DOHH2 (cell line): ENCODE measurements at regions not wholly inside any gene's neighbourhood (a gene's known extent, or its start where the extent isn't known, plus 50 kb on each side); places are given as distances from the start of the nearest gene placed in this dataset.

Experiments used
- H3F3A ChIP-seq: fragments of 200-600 bp; sonication (generic), shearing (Covaris generic); 2 replicates; pipeline ENCODE4 v1.6.0; 2016; ENCODE audit warnings: antibody characterized with exemption, mild to moderate bottlenecking; ENCODE audit not compliant: control insufficient read depth, insufficient read depth
- H3K27ac ChIP-seq: fragments of 200-600 bp; sonication (generic); 2 replicates; pipeline ENCODE4 v1.5.1; 2014; ENCODE audit warnings: low read depth, mild to moderate bottlenecking, low read length, moderate library complexity
- H3K27me3 ChIP-seq: fragments of 200-600 bp; sonication (generic); 2 replicates; pipeline ENCODE4 v1.6.1; 2014; ENCODE audit warnings: mild to moderate bottlenecking, low read length, mixed read lengths; ENCODE audit not compliant: control insufficient read depth
- H3K36me3 ChIP-seq: fragments of 200-600 bp; sonication (generic); 2 replicates; pipeline ENCODE4 v1.6.1; 2014; ENCODE audit warnings: mild to moderate bottlenecking, low read length, moderate library complexity, mixed read lengths; ENCODE audit not compliant: control insufficient read depth
- H3K4me1 ChIP-seq: fragments of 200-600 bp; sonication (generic); 2 replicates; pipeline ENCODE4 v1.6.1; 2014; ENCODE audit warnings: mild to moderate bottlenecking, low read length, mixed read lengths; ENCODE audit not compliant: control insufficient read depth
- H3K4me2 ChIP-seq: fragments of 200-600 bp; sonication (generic); 2 replicates; pipeline ENCODE4 v1.6.0; 2014; ENCODE audit warnings: mild to moderate bottlenecking, low read length, moderate library complexity
- H3K4me3 ChIP-seq: fragments of 200-600 bp; sonication (generic); 2 replicates; pipeline ENCODE4 v1.5.1; 2014; ENCODE audit warnings: mild to moderate bottlenecking, low read length, mixed read lengths
- H3K79me2 ChIP-seq: fragments of 200-600 bp; sonication (generic); 2 replicates; pipeline ENCODE4 v1.6.1; 2014; ENCODE audit warnings: mild to moderate bottlenecking, low read length, mixed read lengths; ENCODE audit not compliant: control insufficient read depth
- H3K9me2 ChIP-seq: fragments of 200-600 bp; sonication (generic); replicated peaks from 2 replicates; pipeline ENCODE4 v1.6.1; 2014; ENCODE audit warnings: mild to moderate bottlenecking, low read length, mixed read lengths; ENCODE audit not compliant: control insufficient read depth
- H3K9me3 ChIP-seq: fragments of 200-600 bp; sonication (generic); 2 replicates; pipeline ENCODE4 v1.6.1; 2014; ENCODE audit warnings: antibody characterized with exemption, low read length, mixed read lengths; ENCODE audit not compliant: control insufficient read depth, insufficient read depth
- H4K20me1 ChIP-seq: fragments of 200-600 bp; sonication (generic); 2 replicates; pipeline ENCODE4 v1.6.0; 2014; ENCODE audit warnings: low read depth, mild to moderate bottlenecking, antibody characterized with exemption, low read length, moderate library complexity; ENCODE audit not compliant: control insufficient read depth, insufficient read depth
- CTCF ChIP-seq: fragments of 200-600 bp; sonication (generic); IDR thresholded peaks from one replicate; pipeline ENCODE4 v1.5.1; 2014; ENCODE audit warnings: antibody characterized with exemption, mild to moderate bottlenecking, low read depth, low read length; ENCODE audit not compliant: poor library complexity, severe bottlenecking
- EZH2phosphoT487 ChIP-seq: fragments of 200-600 bp; sonication (generic); IDR thresholded peaks from 2 replicates; pipeline ENCODE4 v1.6.1; 2017; ENCODE audit warnings: borderline replicate concordance, mild to moderate bottlenecking, antibody characterized with exemption, low read length, moderate library complexity, mixed read lengths

- H3K27me3 ChIP-seq = no peaks in the 10 kb centered on the region
- no peaks in the 10 kb centered on the region for H3K36me3 ChIP-seq
- H3F3A ChIP-seq = no peaks in the 10 kb centered on the region
- no peaks in the 10 kb centered on the region for H3K79me2 ChIP-seq
- no peaks in the 10 kb centered on the region for H3K9me3 ChIP-seq
- H3K4me1 ChIP-seq = no peaks in the 10 kb centered on the region
- H4K20me1 ChIP-seq = no peaks in the 10 kb centered on the region
- no peaks in the 10 kb centered on the region for H3K9me2 ChIP-seq
- no peak overlapping the region for H3K4me2 ChIP-seq
- H3K4me3 ChIP-seq = no peak overlapping the region
- no peak overlapping the region for H3K27ac ChIP-seq
- TF ChIP-seq EZH2phosphoT487 = no peak
- TF ChIP-seq CTCF = no peak
Observed at GRCh38 chrX:113868711-113869110, 715.2 kb upstream of the HTR2C start.

GRCh38 chrX:113868177-113868576 lies 715.7 kb upstream of the HTR2C start:
- TF ChIP-seq EZH2phosphoT487 = no peak
- no peak for TF ChIP-seq CTCF
- Histone ChIP-seq H3K27ac (no peak overlapping the region), H3K4me1 (no peaks in the 10 kb centered on the region), H3K9me3 (no peaks in the 10 kb centered on the region), H3K27me3 (no peaks in the 10 kb centered on the region), H3K4me3 (no peak overlapping the region), H3K4me2 (no peak overlapping the region), H3F3A (no peaks in the 10 kb centered on the region), H3K79me2 (no peaks in the 10 kb centered on the region), H4K20me1 (no peaks in the 10 kb centered on the region), H3K9me2 (no peaks in the 10 kb centered on the region), H3K36me3 (no peaks in the 10 kb centered on the region)

GRCh38 chrX:113849408-113849807 lies 734.5 kb upstream of the HTR2C start:
- H3K27ac ChIP-seq = no peak overlapping the region
- H3K36me3 ChIP-seq = no peaks in the 10 kb centered on the region
- H3K9me2 ChIP-seq = no peaks in the 10 kb centered on the region
- no peaks in the 10 kb centered on the region for H3F3A ChIP-seq
- H3K27me3 ChIP-seq = no peaks in the 10 kb centered on the region
- H4K20me1 ChIP-seq = no peaks in the 10 kb centered on the region
- H3K4me2 ChIP-seq = no peak overlapping the region
- H3K9me3 ChIP-seq = no peaks in the 10 kb centered on the region
- H3K4me1 ChIP-seq = no peaks in the 10 kb centered on the region
- TF ChIP-seq CTCF (no peak), EZH2phosphoT487 (no peak)
- no peak overlapping the region for H3K4me3 ChIP-seq
- no peaks in the 10 kb centered on the region for H3K79me2 ChIP-seq
